CMK (cell line): ENCODE measurements at regions not wholly inside any gene's neighbourhood (a gene's known extent, or its start where the extent isn't known, plus 50 kb on each side); places are given as distances from the start of the nearest gene placed in this dataset.
"Not testable (repeated sequence)": the region's sequence is repeated elsewhere in the genome, so short reads cannot be mapped to it uniquely, and the experiment has no call there.

ENCODE experiments used
- DNase-seq: peaks from one replicate; pipeline ENCODE4 v3.0.0-alpha.2; 2010; ENCODE audit warnings: low read depth

- no peak for DNase-seq
These were observed 137.4 kb downstream of the TMEM114 start for GRCh38 chr16:8452941-8453340.

- DNase-seq = no peak
These were observed 153.4 kb downstream of the TMEM114 start for GRCh38 chr16:8436931-8437330.

- DNase-seq = no peak
These were observed 158.5 kb downstream of the TMEM114 start for GRCh38 chr16:8431783-8432182.

- DNase-seq = no peak
These were observed 159.9 kb downstream of the TMEM114 start for GRCh38 chr16:8430401-8430800.

- DNase-seq = no peak
These were observed 163.7 kb downstream of the TMEM114 start for GRCh38 chr16:8426569-8426968.

- no peak for DNase-seq
These were observed 173.2 kb downstream of the TMEM114 start for GRCh38 chr16:8417145-8417544.

- no peak for DNase-seq
These were observed 181.3 kb downstream of the TMEM114 start for GRCh38 chr16:8408855-8409567.

- no peak for DNase-seq
These were observed 183.0 kb downstream of the TMEM114 start for GRCh38 chr16:8407351-8407750.

- no peak for DNase-seq
These were observed 186.1 kb downstream of the TMEM114 start for GRCh38 chr16:8403978-8404749.

- DNase-seq = no peak
These were observed 187.1 kb downstream of the TMEM114 start for GRCh38 chr16:8402981-8403843.

- DNase-seq = not testable (repeated sequence)
These were observed 189.6 kb downstream of the TMEM114 start for GRCh38 chr16:8400683-8401082.

GRCh38 chr16:8398548-8398947, 191.8 kb downstream of the TMEM114 start:
- DNase-seq = no peak

GRCh38 chr16:8397223-8397622, 193.1 kb downstream of the TMEM114 start:
- no peak for DNase-seq

GRCh38 chr16:8396463-8396862, 193.8 kb downstream of the TMEM114 start:
- no peak for DNase-seq

- DNase-seq = no peak
These were observed 199.1 kb downstream of the TMEM114 start for GRCh38 chr16:8391257-8391656.

- no peak for DNase-seq
These were observed 201.6 kb downstream of the TMEM114 start for GRCh38 chr16:8388684-8389083.

GRCh38 chr16:8381814-8382213, 208.5 kb downstream of the TMEM114 start:
- DNase-seq = no peak

- DNase-seq = no peak
These were observed 210.0 kb downstream of the TMEM114 start for GRCh38 chr16:8380311-8380710.

GRCh38 chr16:8377864-8378263, 212.4 kb downstream of the TMEM114 start:
- DNase-seq = no peak

GRCh38 chr16:8376858-8377257, 213.5 kb downstream of the TMEM114 start:
- DNase-seq = no peak

- DNase-seq = no peak
These were observed 213.9 kb downstream of the TMEM114 start for GRCh38 chr16:8376430-8376829.

GRCh38 chr16:8375232-8375587, 215.1 kb downstream of the TMEM114 start:
- no peak for DNase-seq
